Loucy (cell line): ENCODE measurements at regions not wholly inside any gene's neighbourhood (a gene's known extent, or its start where the extent isn't known, plus 50 kb on each side); places are given as distances from the start of the nearest gene placed in this dataset.

Experiments used
- H2AFZ ChIP-seq: fragments of 200-600 bp; sonication (generic); 2 replicates; pipeline ENCODE4 v1.6.0; 2016; ENCODE audit warnings: antibody characterized with exemption, mild to moderate bottlenecking, low read length, moderate library complexity
- H3F3A ChIP-seq: fragments of 200-600 bp; 2 replicates; pipeline ENCODE4 v1.6.0; 2016; ENCODE audit warnings: antibody characterized with exemption, low read depth, mild to moderate bottlenecking
- H3K27me3 ChIP-seq: fragments of 200-600 bp; sonication (generic); 2 replicates; pipeline ENCODE4 v1.6.1; 2014; ENCODE audit warnings: low read length, mild to moderate bottlenecking; ENCODE audit not compliant: insufficient read depth, poor library complexity, severe bottlenecking
- H3K36me3 ChIP-seq: fragments of 200-600 bp; sonication (generic); 2 replicates; pipeline ENCODE4 v1.6.1; 2016; ENCODE audit warnings: low read length; ENCODE audit not compliant: insufficient read depth
- H3K4me1 ChIP-seq: fragments of 200-600 bp; sonication (generic); 2 replicates; pipeline ENCODE4 v1.5.1; 2014; ENCODE audit warnings: low read length, mild to moderate bottlenecking; ENCODE audit not compliant: insufficient read depth, poor library complexity, severe bottlenecking
- H3K4me2 ChIP-seq: fragments of 200-600 bp; sonication (generic); 2 replicates; pipeline ENCODE4 v1.6.0; 2014; ENCODE audit warnings: antibody characterized with exemption, low read length, low read depth, mild to moderate bottlenecking; ENCODE audit not compliant: poor library complexity, severe bottlenecking
- H3K4me3 ChIP-seq: fragments of 200-600 bp; sonication (generic); 2 replicates; pipeline ENCODE4 v1.5.1; 2014; ENCODE audit warnings: low read length, mild to moderate bottlenecking, mixed read lengths; ENCODE audit not compliant: poor library complexity, severe bottlenecking
- H3K79me2 ChIP-seq: fragments of 200-600 bp; sonication (generic); 2 replicates; pipeline ENCODE4 v1.6.1; 2014; ENCODE audit warnings: low read length; ENCODE audit not compliant: insufficient read depth
- H3K9ac ChIP-seq: fragments of 200-600 bp; sonication (generic); 2 replicates; pipeline ENCODE4 v1.6.0; 2014; ENCODE audit warnings: mild to moderate bottlenecking, low read depth, low read length, moderate library complexity; ENCODE audit not compliant: poor library complexity, severe bottlenecking
- H3K9me2 ChIP-seq: fragments of 200-600 bp; sonication (generic); replicated peaks from 2 replicates; pipeline ENCODE4 v1.6.1; 2016; ENCODE audit warnings: low read depth, low read length, mixed read lengths
- H3K9me3 ChIP-seq: fragments of 200-600 bp; sonication (generic); 2 replicates; pipeline ENCODE4 v1.6.1; 2014; ENCODE audit warnings: mild to moderate bottlenecking, antibody characterized with exemption, low read length, low read depth; ENCODE audit not compliant: insufficient read depth
- H4K20me1 ChIP-seq: fragments of 200-600 bp; sonication (generic); 2 replicates; pipeline ENCODE4 v1.6.0; 2014; ENCODE audit warnings: antibody characterized with exemption, low read length, mild to moderate bottlenecking; ENCODE audit not compliant: insufficient read depth, poor library complexity, severe bottlenecking
- EZH2phosphoT487 ChIP-seq: fragments of 200-600 bp; IDR thresholded peaks from 2 replicates; pipeline ENCODE4 v1.6.1; 2018; ENCODE audit warnings: antibody characterized with exemption, mild to moderate bottlenecking, moderate library complexity, borderline replicate concordance
- TF ChIP-seq, protein P1 (sequence below): fragments of 200-600 bp; sonication (generic); conservative IDR thresholded peaks from 2 replicates; pipeline ENCODE4 v1.5.1; 2014; ENCODE audit warnings: mild to moderate bottlenecking, antibody characterized with exemption, low read length

DNA sequence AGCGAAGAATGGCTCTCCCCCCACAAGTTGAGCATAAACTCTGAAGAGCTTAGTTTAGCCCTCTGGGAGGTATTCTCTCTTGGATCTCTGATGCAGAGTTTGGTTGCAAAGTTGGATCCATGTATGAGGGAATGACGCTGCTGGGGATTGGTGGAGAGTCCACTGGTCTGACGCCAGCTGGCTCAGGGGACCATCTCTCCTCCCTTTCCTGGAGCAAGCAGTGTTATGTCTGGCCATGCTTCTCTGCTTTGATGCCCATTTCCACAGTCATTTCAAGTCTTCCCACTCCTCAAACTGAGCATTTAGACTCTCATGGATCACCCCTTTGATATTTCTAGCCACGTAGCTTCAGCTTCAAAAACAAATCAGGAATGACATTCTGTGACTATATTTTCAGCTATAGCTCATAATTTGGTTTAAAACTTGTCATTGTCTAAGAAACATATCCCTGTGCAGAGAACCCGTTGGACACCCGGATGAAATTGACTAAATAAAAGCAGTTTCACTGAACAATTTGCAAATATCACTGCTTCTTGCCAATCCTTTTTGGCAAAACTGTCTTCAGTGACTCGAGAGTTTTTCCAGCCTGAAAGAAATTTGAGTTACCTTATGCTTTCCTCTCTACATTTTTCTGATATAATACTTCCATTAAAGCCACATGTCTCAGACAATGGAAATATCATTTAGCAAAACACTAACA is 193.4 kb upstream of the CDH11 start:
- no peaks in the 10 kb centered on the region for H3F3A ChIP-seq
- H2AFZ ChIP-seq, result no peak overlapping the region
- no peaks in the 10 kb centered on the region for H3K4me1 ChIP-seq
- H3K9me2 ChIP-seq, result no peaks in the 10 kb centered on the region
- 0 out of 2 replicates have a peak, but pooled peaks cover 4% of the 10 kb centered on the region for H3K9me3 ChIP-seq
- H3K4me3 ChIP-seq, result no peak overlapping the region
- H3K9ac ChIP-seq, result no peak overlapping the region
- no peaks in the 10 kb centered on the region for H4K20me1 ChIP-seq
- H3K4me2 ChIP-seq, result no peak overlapping the region
- H3K27me3 ChIP-seq, result no peaks in the 10 kb centered on the region
- H3K79me2 ChIP-seq, result no peaks in the 10 kb centered on the region
- TF ChIP-seq, protein P1, sequence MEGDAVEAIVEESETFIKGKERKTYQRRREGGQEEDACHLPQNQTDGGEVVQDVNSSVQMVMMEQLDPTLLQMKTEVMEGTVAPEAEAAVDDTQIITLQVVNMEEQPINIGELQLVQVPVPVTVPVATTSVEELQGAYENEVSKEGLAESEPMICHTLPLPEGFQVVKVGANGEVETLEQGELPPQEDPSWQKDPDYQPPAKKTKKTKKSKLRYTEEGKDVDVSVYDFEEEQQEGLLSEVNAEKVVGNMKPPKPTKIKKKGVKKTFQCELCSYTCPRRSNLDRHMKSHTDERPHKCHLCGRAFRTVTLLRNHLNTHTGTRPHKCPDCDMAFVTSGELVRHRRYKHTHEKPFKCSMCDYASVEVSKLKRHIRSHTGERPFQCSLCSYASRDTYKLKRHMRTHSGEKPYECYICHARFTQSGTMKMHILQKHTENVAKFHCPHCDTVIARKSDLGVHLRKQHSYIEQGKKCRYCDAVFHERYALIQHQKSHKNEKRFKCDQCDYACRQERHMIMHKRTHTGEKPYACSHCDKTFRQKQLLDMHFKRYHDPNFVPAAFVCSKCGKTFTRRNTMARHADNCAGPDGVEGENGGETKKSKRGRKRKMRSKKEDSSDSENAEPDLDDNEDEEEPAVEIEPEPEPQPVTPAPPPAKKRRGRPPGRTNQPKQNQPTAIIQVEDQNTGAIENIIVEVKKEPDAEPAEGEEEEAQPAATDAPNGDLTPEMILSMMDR, result no peak
- no peak for TF ChIP-seq EZH2phosphoT487
- H3K36me3 ChIP-seq, result no peaks in the 10 kb centered on the region

DNA sequence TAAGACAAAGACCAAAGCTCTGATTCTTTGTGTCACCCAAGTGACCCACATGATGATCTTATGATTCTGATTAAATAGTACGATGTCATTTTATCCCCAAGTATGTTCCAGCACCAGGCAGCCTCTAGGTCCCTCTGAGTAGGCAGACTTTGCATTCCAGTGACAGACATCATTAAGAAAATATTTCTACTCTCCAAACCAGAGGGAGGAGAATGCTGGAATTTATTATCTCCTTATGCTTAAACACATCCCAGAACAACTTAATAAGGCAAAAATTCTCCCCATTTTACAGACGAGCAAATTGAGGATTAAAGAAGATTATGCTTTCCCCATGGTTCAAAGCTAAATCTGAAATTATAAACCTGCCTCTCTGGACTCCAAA is 192.8 kb upstream of the CDH11 start:
- Histone ChIP-seq H3F3A (no peaks in the 10 kb centered on the region), H3K9ac (no peak overlapping the region), H3K9me3 (0 out of 2 replicates have a peak, but pooled peaks cover 4% of the 10 kb centered on the region), H3K79me2 (no peaks in the 10 kb centered on the region), H3K4me1 (no peaks in the 10 kb centered on the region), H3K36me3 (no peaks in the 10 kb centered on the region), H3K4me2 (no peak overlapping the region), H2AFZ (no peak overlapping the region), H3K4me3 (no peak overlapping the region), H3K27me3 (no peaks in the 10 kb centered on the region), H3K9me2 (no peaks in the 10 kb centered on the region), H4K20me1 (no peaks in the 10 kb centered on the region)
- no peak for TF ChIP-seq EZH2phosphoT487
- TF ChIP-seq, protein P1, result no peak

DNA sequence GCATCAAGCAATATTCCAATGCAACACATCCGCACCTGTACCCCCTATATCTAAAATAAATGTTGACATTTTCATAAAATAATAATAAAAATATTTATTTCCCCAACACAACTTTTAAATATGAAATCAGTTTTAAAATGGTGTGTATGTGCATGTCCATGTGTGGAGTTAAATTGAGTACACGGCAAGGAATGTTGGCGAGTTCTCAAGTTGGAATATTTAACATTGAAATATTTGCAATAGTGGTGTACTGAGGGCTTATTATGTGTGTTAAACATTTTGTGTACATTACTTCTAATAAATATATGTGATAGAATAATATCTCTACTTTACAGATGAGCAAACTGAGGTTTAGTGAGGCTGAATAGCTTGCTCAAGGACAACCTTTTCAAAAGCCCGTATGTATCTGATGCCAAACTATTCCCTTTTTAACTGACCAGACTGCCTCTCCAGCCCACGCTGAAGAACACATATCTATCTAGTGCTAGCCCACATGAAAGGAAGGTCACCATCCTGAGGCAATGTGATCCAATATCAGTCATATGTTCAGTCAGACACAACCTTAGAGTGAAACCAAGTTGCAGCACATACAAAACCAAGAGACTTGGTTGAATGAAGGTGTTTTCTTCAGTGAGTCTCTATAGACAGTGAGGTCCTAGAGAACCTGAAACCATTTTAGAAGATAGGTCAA is 192.2 kb upstream of the CDH11 start:
- no peak overlapping the region for H3K4me2 ChIP-seq
- no peaks in the 10 kb centered on the region for H3K79me2 ChIP-seq
- no peaks in the 10 kb centered on the region for H3K4me1 ChIP-seq
- no peaks in the 10 kb centered on the region for H3K27me3 ChIP-seq
- no peaks in the 10 kb centered on the region for H3F3A ChIP-seq
- H3K9me2 ChIP-seq, result no peaks in the 10 kb centered on the region
- 0 out of 2 replicates have a peak, but pooled peaks cover 4% of the 10 kb centered on the region for H3K9me3 ChIP-seq
- H3K4me3 ChIP-seq, result no peak overlapping the region
- no peaks in the 10 kb centered on the region for H3K36me3 ChIP-seq
- H2AFZ ChIP-seq, result no peak overlapping the region
- no peaks in the 10 kb centered on the region for H4K20me1 ChIP-seq
- no peak overlapping the region for H3K9ac ChIP-seq
- TF ChIP-seq, protein P1, result no peak
- no peak for TF ChIP-seq EZH2phosphoT487
